ENCODE measurements at regions not wholly inside any gene's neighbourhood (a gene's known extent, or its start where the extent isn't known, plus 50 kb on each side); places are given as distances from the start of the nearest gene placed in this dataset.
A peak's percentile ranks its signal among the peaks of the same experiment; 100 is the strongest.
"Not testable (repeated sequence)": the region's sequence is repeated elsewhere in the genome, so short reads cannot be mapped to it uniquely, and the experiment has no call there.

DNA sequence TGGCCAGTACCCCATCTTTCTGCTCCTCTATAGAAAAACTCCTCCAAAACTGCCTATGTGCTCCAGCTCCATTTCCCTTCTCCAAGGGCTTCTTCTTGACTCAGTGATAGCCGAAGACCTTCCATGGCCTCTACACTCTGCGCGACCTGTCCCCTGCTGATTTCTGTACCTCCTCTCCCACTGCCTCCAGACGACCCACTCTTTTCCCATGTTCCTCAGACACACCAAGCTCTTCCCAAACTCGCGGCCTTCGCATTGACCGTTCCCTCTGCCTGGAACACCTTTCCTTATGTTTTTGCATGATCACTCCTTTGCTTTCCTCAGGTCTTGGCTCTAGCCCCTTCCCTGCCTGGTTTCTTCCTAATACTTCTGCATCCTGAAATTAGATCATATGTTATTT lies 255.6 kb upstream of the SDK2 start:
- no peak for DNase-seq

DNA sequence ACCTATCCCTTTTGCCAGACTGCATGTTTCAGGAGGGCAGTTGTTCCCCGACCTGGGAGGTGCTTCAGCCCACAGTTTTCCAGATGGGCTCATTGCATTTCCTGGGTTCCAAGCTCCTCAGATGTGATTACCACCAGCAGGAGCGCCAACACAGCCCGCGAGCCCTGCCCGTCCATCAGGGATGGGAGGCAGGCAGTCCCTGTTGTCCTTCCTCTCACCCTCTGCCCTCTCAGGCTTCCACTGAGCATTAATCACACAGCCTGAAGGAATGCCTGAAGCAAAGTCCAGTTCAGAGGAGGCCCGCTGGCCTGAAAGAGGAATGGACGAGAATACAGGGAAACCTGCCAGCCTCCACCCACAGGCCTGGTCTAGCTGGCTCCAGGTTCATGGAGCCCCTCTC lies 256.3 kb upstream of the SDK2 start:
- DNase-seq = no peak

DNA sequence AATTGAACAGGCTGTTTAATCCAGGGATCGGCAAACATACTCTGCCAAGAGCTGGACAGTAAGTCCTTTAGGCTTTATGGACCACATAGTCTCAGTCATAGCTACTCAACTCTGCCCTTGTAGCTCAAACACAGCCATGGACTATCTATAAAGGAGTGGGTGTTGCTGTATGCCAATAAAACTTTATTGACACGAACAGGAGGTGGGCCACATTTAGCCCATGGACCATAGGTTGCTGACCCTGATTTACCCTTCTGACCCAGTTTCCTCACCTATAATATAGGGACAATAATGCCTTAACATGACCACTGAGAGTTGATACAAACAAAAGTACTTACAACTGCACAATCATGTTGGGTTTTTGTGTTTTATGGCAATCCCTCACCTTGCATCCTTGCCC lies 257.0 kb upstream of the SDK2 start:
- no peak for DNase-seq

DNA sequence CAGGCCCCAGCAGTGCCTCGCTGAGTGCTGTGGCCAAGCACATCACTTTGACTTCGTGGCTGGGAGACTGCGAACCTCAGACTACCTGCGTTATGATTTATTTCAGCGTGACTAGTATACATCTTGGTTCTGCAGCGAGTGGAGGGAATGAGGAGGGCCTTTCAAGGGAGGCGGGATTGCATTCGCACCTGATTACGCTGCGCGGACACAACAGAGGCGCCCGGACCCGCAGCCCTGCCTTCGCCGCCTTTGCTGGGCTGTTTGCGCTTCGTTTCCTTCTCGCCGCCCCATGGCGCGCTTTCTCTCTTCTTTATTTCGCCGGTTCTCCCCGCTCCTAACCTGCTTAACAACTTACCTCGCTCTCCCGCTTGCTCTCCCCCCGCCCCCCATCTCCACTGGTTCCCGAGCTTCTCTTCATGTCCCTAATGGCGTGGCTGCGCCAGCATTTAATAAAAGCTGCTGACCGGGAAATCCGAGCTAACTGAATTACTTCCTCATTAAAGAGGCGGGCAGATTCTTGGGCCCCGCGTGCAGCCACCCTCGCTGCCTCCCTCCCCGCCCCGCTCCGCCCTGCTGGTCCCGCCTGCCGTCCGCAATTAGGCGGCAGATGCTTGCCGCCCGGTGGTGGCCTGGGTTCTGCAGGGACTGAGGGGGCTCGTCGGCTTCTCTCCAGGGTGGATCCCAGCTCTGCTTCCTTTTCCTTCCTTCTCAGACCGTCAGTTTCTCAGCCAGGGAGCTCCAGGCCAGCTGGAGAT lies 257.6 kb upstream of the SDK2 start:
- peak; percentile 32 to 49 for DNase-seq

DNA sequence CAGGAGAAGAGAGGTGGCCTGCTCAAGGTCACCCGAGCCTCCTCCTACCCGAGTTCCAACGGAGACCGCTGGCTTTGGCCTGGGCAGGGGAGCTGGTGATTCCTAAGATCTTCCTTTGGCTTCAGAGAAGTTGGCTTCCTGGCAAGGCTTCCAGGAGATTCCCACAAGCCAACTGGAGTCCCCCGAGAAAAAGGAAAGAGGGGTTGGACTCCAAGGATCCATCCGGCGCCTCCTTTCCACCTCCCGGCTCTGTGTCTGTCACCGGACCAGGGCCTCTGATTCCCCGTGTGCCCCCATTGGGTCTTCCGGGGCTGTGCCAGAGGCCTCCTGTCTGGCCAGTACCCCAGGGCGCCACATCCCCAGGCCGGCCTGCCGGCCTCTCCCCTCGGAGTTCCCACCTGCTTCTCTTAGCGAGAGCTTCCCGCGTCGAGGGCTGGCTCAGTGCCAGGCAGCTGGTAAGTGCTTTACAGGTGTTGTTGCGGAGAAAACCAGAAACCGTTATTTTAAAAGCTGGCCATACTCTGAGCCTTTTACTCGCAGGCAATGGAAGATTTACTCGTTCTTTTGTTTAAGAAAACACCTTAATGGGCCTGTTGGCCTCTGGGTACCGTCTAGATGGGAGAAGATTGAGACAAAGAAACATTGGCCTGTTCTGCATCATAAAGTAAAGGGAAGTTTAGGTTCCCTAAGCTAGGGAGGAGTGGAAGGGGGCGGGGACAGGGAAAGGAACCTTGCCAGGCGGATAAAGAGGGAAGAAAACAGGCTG lies 258.4 kb upstream of the SDK2 start:
- DNase-seq = peak; percentile 26 to 68

DNA sequence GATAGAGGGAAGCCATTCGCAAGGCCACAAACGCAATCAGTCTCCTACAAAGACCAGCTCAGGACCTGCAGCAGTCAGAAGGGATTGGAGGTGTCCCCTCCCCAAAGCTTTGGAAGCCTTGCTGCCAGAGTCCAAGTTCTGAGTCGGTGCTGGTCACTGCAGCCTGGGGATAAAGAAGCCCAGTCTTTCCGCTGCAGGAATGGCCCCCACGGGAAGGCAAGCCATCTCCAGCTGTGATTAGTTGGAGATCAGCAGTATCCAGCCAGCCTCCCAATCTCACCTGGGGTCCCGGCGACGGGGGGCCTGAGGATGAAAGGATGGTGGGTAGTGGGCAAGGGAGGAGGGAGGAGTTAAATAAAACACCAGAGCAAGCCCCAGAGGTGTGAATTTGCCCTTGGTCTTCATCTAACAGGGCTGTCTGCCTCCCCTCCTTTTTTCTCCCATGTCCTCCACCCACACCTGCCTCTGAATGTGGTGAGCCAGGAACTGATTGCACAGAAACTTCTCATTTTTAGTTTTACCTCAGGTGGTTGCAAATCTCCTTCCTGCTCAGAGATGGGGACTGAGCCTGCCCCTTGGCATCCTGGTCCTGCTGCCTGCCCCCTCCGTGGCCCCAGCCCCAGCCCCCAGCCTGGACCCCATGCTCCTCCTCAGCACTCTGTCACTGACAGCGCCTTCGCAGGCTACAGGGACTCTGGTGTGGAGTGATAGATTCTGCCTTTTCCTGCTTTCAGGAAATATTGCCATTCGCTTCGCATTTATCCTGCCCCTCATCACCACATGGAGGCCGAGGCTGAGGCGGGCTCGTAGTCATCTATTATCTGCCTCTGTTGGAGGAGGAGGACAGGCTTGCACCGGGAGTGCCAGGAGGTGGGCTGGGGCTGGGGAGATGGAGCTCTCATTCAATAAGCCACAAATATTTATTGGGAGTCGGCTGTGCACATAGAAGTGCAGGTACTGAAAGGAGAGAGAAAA lies 262.9 kb upstream of the SDK2 start:
- DNase-seq = no peak

DNA sequence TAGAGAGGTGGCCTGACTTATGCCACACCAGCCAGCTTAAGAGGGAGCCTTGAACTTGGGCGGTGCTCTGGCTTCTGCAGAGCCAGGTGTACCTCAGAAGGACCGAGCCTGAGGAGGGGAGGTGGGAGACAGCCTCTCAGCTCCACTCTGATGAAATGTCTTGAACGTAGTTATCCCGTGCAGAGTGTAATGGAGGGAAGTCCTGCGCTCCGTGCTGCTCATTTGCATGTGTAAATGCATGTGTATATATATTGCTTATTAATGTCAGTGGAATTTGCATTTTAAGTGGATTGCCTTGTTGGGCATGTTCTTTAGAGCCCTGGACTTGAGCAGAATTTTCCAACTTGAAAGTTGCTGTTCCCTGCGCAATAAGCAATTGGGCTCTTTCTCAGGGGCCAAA lies 264.9 kb upstream of the SDK2 start:
- DNase-seq = no peak

DNA sequence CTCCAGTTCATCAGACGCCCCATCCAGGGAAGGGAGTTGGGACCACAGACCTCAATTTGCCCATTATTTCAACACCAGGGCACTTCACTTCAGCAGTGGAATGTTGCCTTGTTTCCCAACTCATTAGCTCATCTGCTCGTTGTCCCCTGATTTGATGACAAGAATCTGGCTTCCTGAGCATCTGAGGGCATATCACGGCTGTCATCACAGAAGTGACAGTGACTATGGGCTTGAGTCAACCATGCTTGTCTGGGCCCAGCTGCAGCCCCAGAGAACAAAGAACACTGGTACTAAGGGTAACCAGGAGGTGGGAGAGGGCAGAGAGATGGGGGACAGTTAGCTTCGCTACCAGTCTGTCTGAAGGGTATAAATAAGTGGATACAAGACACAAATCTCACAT lies 266.0 kb upstream of the SDK2 start:
- DNase-seq = no peak

DNA sequence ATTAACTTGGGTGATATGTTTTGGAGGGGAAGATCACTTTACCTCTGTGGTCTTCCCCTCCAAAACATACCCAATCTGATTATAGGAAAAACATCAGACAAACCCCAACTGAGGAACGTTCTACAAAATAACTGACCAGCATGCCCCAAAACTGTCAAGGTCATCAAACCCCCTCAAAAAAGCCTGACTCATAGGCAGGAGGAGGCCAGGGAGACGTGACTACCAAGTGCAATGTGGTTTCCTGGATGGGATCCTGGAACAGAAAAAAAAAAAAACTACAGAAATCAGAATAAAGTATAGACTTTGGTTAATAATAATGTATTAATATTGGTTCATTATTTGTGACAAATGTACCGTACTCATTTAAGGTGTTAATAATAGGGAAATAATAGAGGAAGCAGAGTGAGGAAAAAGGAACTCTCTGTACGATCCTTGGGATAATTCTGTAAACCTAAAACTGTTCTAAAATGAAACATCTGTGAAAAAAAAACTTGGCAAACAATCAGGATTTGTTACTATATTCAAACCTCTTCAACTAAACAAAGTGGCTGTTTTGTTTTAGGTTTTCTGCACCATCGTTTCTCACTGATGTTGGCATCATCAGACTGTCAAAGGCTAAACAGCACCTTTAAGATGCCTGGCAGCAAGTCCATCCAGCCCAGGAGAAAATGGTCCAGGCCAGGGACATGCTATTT lies 266.7 kb upstream of the SDK2 start:
- no peak for DNase-seq

DNA sequence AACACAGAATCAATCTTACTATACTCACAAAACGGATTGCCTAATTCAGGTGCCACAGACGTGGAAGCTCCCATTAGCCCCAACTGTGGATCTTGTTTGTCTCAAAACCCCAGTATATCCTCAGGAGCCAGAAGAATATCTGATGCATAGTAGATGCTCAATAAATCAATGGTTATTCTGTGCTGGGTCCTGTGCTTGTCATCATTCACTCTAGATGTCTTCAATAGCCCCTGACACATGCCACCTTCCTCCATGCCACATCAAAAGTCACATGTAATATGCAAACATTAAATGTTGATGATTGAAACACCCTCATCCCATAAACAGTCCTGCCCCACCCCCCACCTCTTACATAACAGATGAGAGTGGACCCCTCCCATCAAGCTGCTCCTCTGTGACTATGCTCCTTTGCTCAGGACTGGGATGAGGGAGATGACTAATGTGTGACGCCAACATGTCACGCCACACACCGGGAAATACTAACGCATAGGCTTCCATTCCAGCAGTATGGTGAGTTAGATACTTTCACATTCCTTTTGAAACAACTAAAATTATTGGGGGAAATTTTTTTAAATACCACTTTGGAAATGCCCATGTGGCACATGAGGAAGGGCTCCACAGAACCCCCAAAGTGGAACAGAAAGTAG lies 267.6 kb upstream of the SDK2 start:
- DNase-seq = no peak

DNA sequence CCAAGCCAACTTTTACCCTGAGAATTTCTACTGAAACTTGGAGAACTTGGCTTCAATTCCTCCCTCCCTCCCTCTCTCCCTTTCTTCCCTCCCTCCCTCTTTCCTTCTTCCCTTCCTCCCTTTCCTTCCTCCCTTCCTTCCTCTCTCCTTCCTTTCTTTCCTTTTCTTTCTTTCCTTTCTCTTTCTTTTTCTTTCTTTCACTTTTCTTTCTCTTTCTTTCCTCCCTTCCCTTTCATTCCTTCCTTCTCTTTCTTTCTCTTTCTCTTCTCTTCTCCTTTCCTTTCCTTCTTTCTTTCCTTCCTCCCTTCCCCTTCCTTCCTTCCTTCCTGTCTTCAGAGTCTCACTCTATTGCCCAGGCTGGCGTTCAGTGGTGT lies 268.1 kb upstream of the SDK2 start:
- no peak for DNase-seq

DNA sequence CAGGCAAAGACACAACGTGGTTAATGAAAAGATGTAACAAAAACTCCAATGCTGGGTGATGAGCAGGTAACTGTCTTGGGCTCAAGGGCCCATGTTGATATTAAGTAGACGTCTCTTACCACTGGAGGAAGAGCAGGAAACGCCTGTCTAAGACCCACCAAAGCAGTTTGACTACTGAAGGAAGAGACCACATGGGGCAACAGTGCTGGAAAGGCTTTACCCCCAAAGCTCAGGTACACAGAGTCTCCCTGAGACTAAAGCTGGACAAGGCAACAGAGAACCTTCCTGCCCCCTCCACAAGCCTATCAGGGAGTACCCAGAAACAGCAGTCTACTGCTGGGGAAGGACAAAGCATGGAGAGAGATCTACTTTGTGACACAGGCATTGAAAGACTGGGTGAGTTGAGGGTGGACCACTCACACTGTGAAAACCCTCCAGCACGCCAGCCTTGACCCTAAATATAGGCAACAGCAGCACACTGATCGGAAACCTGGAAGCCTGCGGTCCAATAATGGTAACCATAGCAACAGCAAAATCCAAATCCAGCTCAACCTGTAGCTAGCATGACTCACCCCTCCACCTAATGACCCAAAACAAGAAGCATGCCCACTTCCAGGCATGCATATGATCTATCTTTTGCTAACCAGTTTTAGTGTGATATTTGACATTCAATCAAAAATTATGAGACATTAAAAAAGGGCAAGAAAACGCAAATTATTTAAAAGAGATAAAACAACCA lies 270.5 kb upstream of the SDK2 start:
- no peak for DNase-seq

DNA sequence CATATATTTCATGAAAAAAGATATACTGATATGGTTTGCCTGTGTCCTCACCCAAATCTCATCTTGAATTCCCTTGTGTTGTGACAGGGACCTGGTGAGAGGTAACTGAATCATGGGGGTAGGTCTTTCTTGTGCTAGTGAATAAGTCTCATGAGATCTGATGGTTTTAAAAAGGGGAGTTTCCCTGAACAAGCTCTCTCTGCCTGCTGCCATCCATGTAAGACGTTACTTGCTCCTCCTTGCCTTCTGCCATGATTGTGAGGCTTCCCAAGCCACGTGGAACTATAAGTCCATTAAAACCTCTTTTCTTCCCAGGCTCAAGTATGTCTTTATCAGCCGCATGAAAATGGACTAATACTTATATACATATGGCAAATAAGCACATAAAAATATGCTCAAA lies 274.8 kb upstream of the SDK2 start:
- DNase-seq = not testable (repeated sequence)

DNA sequence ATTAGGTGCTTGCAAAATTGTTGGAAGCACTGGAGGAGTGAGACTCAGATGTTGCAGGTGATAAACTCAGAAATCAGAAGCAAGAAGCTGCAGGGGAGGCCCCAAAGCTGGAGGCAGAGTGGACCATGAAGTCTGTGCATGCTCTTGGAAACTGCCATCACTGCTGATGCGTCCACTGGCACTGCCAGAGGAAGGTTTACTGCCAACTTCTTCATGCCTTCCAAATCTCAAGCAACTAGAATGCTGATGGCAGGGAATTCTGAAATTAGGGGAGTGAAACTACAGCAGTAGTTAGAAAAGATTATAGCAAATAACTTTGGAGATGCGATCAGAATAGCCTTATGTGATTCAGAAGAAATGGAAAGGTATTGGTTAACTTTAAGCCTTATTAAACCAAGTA lies 277.1 kb upstream of the SDK2 start:
- no peak for DNase-seq

DNA sequence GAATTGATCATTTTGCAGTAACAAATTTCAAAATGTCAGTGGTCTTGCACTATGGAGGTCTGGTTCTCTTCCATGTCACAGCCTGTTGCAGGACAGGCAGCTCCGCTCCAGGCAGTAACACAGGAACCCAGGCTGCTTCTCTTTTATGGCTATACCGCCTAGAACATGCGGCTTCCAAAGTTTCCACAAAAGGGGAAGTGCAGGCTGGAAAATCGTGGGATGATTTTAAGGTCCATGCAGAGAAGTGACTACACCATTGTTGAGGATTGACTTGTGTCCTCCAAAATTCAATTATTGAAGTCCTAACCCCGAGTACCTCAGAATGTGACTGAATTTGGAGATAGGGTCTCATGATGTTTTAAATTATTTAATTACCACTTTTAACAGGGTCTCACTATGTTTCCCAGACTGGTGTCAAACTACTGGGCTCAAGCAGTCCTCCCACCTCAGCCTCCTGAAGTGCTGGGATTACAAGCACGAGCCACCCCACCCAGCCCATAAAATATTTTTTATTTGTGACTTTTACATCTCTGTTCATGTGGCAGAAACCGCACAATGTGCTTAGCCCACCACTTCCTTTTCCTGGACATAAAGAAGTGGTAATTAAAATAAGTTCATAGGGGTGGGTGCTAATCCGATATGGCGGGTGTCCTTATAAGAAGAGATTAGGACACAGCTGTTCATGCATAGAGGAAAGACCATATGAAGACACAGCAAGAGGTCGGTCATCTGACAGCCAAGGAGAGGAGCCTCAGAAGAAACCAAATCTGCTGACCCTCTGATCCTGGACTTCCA lies 279.2 kb upstream of the RPL38 start:
- no peak for DNase-seq

DNA sequence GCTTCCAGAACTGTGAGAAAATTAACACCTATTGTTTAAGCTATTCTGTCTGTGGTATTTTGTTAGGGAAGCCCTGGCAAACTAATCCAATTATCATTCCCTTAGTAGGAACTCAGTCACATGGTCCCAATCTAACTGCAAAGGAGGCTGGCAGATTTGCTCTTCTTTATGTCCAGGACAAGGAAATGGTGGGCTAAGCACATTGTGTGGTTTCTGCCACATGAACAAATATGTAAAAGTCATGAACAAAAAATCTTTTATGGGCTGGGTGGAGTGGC lies 278.6 kb upstream of the RPL38 start:
- no peak for DNase-seq

DNA sequence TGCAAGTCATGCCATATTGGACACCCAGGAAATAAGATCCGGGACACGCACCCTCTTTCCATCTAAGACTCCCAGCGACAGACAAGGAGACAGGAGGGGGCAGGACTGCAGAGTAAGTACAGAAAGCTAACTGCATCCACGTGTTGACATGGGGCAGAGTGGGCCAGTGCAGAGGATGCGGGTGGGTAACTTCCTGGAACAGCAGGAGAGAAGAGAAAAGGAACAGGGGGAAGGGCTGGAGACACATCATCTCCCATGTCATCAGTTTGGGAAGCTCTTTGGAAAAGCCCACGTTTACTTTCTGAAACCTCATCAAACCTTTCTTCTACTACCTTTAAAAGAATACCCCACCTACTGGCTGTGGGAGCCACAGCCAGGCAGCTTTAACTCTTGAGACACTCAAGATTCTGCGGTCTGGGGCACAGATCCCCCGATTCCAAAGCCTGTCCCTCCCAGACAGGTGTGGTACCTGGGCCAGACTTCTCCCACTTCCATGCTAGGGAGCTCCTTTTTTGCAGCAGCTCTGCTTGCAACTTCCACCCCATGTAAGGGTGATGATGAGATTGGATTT lies 273.5 kb upstream of the RPL38 start:
- DNase-seq = no peak

DNA sequence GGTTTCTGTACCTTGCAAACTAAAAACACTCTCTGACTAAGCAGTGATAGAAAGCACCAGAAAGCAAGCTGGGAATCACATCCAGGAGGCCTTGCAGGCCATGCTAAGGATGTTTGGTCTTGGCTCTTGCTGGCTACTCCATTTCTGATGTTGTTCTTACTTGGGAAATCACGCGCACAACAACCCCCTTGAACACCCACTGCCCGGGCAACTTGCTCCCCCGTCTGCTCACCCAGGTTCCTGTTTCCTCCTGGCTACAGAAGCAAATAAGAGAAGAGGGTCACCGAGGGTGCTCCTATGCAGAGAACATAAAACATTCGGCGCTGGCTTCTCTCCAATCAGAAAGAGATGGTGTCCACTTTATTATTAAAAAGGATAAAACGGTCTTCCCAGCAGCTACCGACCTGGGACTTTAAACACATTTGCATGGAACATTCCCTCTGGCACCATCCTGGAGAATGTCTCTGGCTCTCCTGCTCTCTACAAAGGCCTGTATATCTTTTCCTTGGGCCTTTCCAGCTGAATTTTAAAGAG lies 271.2 kb upstream of the RPL38 start:
- DNase-seq = no peak

DNA sequence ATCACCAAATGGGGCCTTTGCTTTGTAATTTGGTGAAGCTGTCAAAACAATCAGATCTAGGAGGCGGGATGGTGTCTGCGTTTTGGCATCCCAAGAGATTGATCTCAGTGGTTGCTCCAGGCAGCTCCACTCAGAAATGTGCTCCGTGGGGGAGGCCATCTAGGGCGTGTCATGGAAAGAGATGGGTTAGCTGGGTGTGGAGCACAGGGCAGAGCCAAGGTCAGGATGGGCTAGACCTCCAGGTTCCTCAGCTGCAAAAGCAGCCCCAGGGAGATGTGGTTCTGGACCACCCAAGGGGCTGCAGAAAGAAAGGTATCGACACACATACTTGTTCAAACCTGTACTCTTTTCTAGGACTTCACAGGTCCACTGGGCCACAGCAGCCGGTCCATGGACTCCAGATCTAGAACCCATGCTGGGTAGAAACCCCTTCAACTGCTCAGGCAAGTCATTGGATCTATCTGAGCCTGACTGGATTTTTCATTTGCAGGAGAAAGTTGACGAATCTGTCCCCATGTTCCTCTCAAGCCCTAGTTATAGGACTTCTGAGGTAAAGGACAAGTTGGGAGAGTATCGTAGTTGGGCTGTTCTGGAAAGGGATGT lies 270.2 kb upstream of the RPL38 start:
- DNase-seq = no peak

DNA sequence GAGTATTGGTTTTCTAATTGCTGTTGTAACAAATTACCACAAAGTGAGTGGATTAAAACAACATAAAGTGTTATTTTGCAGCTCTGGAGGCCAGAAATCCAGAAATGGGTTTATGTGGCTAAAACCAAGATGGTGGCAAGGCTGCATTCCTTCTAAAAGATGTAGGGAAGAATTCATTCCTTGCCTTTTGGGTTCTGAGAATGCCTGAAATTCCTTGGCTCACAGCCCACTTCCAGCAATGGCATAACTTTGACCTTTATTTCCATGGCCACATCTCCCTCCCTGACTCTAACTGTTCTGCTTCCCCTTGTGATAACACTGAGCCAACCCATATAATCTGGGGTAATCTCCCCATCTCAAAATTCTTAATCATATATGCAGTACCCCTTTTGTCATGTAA lies 269.6 kb upstream of the RPL38 start:
- no peak for DNase-seq

Data from NCI-H2081 (cell line).